ENCODE measurements at regions not wholly inside any gene's neighbourhood (a gene's known extent, or its start where the extent isn't known, plus 50 kb on each side); places are given as distances from the start of the nearest gene placed in this dataset.

DNA sequence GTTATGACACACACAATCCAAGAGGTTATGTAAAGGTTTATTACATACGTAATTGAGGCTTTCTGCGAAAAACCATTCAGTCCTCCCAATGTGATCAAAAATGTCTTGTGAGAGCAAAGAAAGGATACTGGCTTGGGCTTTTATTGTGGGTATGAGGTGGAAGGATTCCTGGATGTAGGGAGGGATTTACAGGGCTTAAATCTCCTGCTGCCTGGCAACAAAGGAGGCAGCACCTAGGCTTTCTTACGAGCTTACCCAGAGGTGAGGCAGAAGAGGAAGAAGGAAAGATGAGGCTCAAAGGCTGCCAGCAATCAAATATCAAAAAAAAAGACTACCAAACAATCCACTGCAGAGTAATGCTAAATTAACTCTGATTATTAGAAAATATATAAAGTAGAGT is 1149.5 kb upstream of the POT1 start:
- TF ChIP-seq, protein P1, sequence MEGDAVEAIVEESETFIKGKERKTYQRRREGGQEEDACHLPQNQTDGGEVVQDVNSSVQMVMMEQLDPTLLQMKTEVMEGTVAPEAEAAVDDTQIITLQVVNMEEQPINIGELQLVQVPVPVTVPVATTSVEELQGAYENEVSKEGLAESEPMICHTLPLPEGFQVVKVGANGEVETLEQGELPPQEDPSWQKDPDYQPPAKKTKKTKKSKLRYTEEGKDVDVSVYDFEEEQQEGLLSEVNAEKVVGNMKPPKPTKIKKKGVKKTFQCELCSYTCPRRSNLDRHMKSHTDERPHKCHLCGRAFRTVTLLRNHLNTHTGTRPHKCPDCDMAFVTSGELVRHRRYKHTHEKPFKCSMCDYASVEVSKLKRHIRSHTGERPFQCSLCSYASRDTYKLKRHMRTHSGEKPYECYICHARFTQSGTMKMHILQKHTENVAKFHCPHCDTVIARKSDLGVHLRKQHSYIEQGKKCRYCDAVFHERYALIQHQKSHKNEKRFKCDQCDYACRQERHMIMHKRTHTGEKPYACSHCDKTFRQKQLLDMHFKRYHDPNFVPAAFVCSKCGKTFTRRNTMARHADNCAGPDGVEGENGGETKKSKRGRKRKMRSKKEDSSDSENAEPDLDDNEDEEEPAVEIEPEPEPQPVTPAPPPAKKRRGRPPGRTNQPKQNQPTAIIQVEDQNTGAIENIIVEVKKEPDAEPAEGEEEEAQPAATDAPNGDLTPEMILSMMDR (optimal IDR thresholded peaks at IDR 0.05 in 1 of 3, IDR thresholded peaks at IDR 0.05 in 1 of 3, conservative IDR thresholded peaks at IDR 0.05 in 1 of 3; ENCODE audit: extremely low read depth in 1 of 3, insufficient read depth in 2 of 3, low read length in 3 of 3) = no peak
- no peak for TF ChIP-seq EZH2 (IDR thresholded peaks at IDR 0.05; ENCODE audit: low read length)

All from keratinocyte (primary cell).